ENCODE measurements at regions not wholly inside any gene's neighbourhood (a gene's known extent, or its start where the extent isn't known, plus 50 kb on each side); places are given as distances from the start of the nearest gene placed in this dataset.

DNA sequence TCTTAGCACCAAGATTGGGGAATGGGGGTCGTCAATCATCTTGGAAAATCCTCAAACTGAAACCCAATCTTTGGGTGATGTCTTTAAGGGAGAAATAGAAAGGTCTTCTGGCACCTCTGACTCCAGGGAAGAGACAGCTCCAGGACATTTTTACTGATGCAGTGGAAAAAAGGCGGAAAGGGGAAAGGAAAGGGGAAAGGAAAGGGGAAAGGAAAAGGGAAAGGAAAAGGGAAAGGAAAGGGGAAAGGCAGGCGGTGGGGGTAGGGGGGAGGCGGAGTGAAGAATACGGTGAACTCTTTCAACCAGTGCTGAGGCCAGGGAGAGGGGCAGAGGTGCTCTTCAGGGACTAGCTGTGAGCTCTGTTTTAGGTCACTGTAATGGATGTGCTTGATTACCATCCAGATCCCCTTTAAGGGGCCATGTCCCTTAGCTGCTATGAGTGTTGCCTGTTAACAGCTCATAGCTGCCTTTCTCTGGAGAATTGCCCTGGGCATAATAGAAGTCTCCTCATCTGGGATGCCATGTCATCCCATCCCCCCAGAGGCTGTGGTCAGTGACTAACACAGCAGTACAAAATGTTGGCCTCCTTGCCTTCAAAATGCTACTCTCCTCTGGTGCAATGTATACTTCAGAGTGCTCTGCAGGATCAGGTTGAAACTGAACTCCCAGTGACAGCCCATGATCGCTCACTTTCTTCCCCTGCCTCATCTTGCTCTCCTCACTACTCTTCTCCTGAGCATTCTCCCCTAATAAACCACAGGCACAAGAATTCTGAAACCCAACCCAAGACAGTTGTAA is 92.4 kb upstream of the AP1S2 start (continued):
- TF ChIP-seq, protein P1, sequence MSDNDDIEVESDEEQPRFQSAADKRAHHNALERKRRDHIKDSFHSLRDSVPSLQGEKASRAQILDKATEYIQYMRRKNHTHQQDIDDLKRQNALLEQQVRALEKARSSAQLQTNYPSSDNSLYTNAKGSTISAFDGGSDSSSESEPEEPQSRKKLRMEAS (IDR thresholded peaks at IDR 0.05): no peak
- TF ChIP-seq NR2F2 (IDR thresholded peaks at IDR 0.05): no peak
- TF ChIP-seq FOXA1 (IDR thresholded peaks at IDR 0.05): no peak
- TF ChIP-seq, protein P2, sequence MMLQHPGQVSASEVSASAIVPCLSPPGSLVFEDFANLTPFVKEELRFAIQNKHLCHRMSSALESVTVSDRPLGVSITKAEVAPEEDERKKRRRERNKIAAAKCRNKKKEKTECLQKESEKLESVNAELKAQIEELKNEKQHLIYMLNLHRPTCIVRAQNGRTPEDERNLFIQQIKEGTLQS (IDR thresholded peaks at IDR 0.05): no peak
- no peak for TF ChIP-seq GABPA (IDR thresholded peaks at IDR 0.05 in 1 of 2, conservative IDR thresholded peaks at IDR 0.05 in 1 of 2)
- TF ChIP-seq RAD21 (IDR thresholded peaks at IDR 0.05): no peak
- no peak for TF ChIP-seq HNF4A (conservative IDR thresholded peaks at IDR 0.05)
- no peak for TF ChIP-seq SP1 (IDR thresholded peaks at IDR 0.05)
- TF ChIP-seq HNF4G (IDR thresholded peaks at IDR 0.05): no peak
- TF ChIP-seq EGR1 (IDR thresholded peaks at IDR 0.05; ENCODE audit: low read depth in 2 of 2): no peak

DNA sequence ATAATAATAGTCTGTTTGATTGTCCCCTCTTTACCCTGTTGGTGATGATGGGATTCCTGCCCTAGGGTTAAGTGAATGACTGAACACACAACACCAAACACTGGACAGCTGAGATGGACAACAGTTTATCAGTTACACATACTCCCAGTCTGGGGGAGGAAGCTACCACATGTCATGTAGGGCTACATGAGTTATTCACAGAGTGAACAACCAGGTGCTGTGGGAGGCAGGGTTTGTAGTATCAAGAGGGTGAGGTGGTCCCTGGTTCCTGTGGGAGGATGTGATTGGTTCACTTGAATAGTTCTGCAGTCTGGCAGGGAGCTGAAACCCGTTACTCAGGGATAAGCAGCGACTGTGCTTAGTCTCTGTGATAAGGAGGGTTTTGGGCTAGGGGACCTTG is 88.8 kb upstream of the AP1S2 start:
- Histone ChIP-seq H3K27me3 (ENCODE audit: control insufficient read depth in 4 of 4, insufficient read depth in 4 of 4, low read length in 3 of 4) (peaks cover 0 to 3% (median 0%) of the 10 kb centered on the region in 4 donors), H3K9me3 (ENCODE audit: control insufficient read depth in 4 of 4, low read length in 3 of 4) (peaks cover 0 to 2% (median 0%) of the 10 kb centered on the region in 4 donors), H3K27ac (ENCODE audit: low read depth in 1 of 2, low read length in 2 of 2) (no peak overlapping the region), H3K4me3 (ENCODE audit: low read depth in 1 of 3, low read length in 3 of 3) (no peak overlapping the region), H3K4me1 (ENCODE audit: control insufficient read depth in 4 of 4, insufficient read depth in 4 of 4, low read length in 3 of 4) (no peaks in the 10 kb centered on the region), H3K9ac (ENCODE audit: low read depth in 1 of 2, low read length in 2 of 2) (no peak overlapping the region), H3K36me3 (ENCODE audit: control insufficient read depth in 4 of 4, insufficient read depth in 3 of 4, low read depth in 1 of 4, low read length in 3 of 4) (no peaks in the 10 kb centered on the region)
- DNase-seq (ENCODE audit: low spot score): no peak
- no peak for TF ChIP-seq SP1 (IDR thresholded peaks at IDR 0.05)
- WGBS: 54% methylated on average over 2 of the region's 2 CpGs

DNA sequence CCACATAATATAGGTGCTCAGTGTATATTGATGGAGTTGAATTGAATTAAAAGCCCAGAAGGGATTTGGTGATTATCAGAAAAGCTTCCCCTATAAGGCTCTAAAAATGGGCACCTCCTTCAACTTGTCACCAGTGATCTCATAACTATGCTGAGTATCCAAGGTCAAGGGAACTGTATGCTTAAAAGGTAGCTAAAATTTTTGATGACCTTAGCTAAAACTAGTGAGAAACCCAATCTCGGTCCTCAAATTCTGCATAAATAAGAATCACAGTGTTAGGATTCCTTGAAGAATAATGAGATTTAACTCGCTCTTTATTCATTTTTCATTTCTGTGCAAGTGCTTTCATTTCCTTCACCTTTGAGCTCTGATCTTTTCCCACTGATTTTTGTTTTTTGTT is 87.7 kb upstream of the AP1S2 start:
- no peaks in the 10 kb centered on the region for H3K4me1 ChIP-seq (ENCODE audit: control insufficient read depth in 4 of 4, insufficient read depth in 4 of 4, low read length in 3 of 4)
- DNase-seq (ENCODE audit: low spot score): no peak
- no peak for TF ChIP-seq FOXA1 (IDR thresholded peaks at IDR 0.05)
- no peak for TF ChIP-seq JUND (IDR thresholded peaks at IDR 0.05)
- TF ChIP-seq HNF4G (IDR thresholded peaks at IDR 0.05): no peak
- TF ChIP-seq, protein P3, sequence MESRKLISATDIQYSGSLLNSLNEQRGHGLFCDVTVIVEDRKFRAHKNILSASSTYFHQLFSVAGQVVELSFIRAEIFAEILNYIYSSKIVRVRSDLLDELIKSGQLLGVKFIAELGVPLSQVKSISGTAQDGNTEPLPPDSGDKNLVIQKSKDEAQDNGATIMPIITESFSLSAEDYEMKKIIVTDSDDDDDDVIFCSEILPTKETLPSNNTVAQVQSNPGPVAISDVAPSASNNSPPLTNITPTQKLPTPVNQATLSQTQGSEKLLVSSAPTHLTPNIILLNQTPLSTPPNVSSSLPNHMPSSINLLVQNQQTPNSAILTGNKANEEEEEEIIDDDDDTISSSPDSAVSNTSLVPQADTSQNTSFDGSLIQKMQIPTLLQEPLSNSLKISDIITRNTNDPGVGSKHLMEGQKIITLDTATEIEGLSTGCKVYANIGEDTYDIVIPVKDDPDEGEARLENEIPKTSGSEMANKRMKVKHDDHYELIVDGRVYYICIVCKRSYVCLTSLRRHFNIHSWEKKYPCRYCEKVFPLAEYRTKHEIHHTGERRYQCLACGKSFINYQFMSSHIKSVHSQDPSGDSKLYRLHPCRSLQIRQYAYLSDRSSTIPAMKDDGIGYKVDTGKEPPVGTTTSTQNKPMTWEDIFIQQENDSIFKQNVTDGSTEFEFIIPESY (IDR thresholded peaks at IDR 0.05): no peak
- TF ChIP-seq RXRA (IDR thresholded peaks at IDR 0.05): no peak
- TF ChIP-seq TAF1 (conservative IDR thresholded peaks at IDR 0.05): no peak
- TF ChIP-seq, protein P4, sequence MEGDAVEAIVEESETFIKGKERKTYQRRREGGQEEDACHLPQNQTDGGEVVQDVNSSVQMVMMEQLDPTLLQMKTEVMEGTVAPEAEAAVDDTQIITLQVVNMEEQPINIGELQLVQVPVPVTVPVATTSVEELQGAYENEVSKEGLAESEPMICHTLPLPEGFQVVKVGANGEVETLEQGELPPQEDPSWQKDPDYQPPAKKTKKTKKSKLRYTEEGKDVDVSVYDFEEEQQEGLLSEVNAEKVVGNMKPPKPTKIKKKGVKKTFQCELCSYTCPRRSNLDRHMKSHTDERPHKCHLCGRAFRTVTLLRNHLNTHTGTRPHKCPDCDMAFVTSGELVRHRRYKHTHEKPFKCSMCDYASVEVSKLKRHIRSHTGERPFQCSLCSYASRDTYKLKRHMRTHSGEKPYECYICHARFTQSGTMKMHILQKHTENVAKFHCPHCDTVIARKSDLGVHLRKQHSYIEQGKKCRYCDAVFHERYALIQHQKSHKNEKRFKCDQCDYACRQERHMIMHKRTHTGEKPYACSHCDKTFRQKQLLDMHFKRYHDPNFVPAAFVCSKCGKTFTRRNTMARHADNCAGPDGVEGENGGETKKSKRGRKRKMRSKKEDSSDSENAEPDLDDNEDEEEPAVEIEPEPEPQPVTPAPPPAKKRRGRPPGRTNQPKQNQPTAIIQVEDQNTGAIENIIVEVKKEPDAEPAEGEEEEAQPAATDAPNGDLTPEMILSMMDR (IDR thresholded peaks at IDR 0.05; ENCODE audit: low read depth, low read length, missing input control): no peak
- TF ChIP-seq, protein P5, sequence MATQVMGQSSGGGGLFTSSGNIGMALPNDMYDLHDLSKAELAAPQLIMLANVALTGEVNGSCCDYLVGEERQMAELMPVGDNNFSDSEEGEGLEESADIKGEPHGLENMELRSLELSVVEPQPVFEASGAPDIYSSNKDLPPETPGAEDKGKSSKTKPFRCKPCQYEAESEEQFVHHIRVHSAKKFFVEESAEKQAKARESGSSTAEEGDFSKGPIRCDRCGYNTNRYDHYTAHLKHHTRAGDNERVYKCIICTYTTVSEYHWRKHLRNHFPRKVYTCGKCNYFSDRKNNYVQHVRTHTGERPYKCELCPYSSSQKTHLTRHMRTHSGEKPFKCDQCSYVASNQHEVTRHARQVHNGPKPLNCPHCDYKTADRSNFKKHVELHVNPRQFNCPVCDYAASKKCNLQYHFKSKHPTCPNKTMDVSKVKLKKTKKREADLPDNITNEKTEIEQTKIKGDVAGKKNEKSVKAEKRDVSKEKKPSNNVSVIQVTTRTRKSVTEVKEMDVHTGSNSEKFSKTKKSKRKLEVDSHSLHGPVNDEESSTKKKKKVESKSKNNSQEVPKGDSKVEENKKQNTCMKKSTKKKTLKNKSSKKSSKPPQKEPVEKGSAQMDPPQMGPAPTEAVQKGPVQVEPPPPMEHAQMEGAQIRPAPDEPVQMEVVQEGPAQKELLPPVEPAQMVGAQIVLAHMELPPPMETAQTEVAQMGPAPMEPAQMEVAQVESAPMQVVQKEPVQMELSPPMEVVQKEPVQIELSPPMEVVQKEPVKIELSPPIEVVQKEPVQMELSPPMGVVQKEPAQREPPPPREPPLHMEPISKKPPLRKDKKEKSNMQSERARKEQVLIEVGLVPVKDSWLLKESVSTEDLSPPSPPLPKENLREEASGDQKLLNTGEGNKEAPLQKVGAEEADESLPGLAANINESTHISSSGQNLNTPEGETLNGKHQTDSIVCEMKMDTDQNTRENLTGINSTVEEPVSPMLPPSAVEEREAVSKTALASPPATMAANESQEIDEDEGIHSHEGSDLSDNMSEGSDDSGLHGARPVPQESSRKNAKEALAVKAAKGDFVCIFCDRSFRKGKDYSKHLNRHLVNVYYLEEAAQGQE (IDR thresholded peaks at IDR 0.05): no peak
- TF ChIP-seq FOXA2 (IDR thresholded peaks at IDR 0.05): no peak
- TF ChIP-seq HNF4A (conservative IDR thresholded peaks at IDR 0.05): no peak
- no peak for TF ChIP-seq EGR1 (IDR thresholded peaks at IDR 0.05; ENCODE audit: low read depth in 2 of 2)
- no peak for TF ChIP-seq GABPA (IDR thresholded peaks at IDR 0.05 in 1 of 2, conservative IDR thresholded peaks at IDR 0.05 in 1 of 2)
- TF ChIP-seq, protein P2 (IDR thresholded peaks at IDR 0.05): no peak
- TF ChIP-seq, protein P1 (IDR thresholded peaks at IDR 0.05): no peak
- no peak for TF ChIP-seq SP1 (IDR thresholded peaks at IDR 0.05)
- TF ChIP-seq YY1 (IDR thresholded peaks at IDR 0.05): no peak
- no peak for TF ChIP-seq NR2F2 (IDR thresholded peaks at IDR 0.05)
- TF ChIP-seq RAD21 (IDR thresholded peaks at IDR 0.05): no peak
- H3K9ac ChIP-seq (ENCODE audit: low read depth in 1 of 2, low read length in 2 of 2): no peak overlapping the region
- WGBS: 98% methylated on average over 2 of the region's 2 CpGs
- peaks cover 0 to 3% (median 0%) of the 10 kb centered on the region in 4 donors for H3K27me3 ChIP-seq (ENCODE audit: control insufficient read depth in 4 of 4, insufficient read depth in 4 of 4, low read length in 3 of 4)
- H3K4me3 ChIP-seq (ENCODE audit: low read depth in 1 of 3, low read length in 3 of 3): no peak overlapping the region
- no peak overlapping the region for H3K27ac ChIP-seq (ENCODE audit: low read depth in 1 of 2, low read length in 2 of 2)
- H3K9me3 ChIP-seq (ENCODE audit: control insufficient read depth in 4 of 4, low read length in 3 of 4): peaks cover 0 to 2% (median 0%) of the 10 kb centered on the region in 4 donors
- H3K36me3 ChIP-seq (ENCODE audit: control insufficient read depth in 4 of 4, insufficient read depth in 3 of 4, low read depth in 1 of 4, low read length in 3 of 4): no peaks in the 10 kb centered on the region

All from liver (tissue), 8 donors.